ENCODE measurements at regions not wholly inside any gene's neighbourhood (a gene's known extent, or its start where the extent isn't known, plus 50 kb on each side); places are given as distances from the start of the nearest gene placed in this dataset.

DNA sequence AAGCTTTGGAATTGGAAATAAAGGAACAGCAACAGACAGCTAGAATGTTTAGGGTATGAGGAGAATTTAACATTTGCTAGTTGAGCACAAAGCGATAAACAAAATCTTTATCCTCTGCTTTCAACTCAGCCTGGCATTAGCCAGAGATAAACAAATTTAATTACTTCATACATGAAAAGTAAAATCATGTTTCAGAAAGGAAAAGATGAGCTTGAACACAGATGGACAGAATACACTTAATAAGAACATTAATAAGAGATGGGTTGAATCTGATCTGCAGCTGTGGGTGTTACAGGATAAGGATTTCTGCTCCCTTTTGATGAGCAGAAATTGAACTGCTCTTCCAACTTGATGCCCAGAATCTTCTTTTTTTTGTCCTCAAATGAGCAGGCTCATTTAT is 275.2 kb downstream of the CSNK1G3 start:
- H3K27ac Mint-ChIP-seq: no peak overlapping the region
- Histone ChIP-seq H2AFZ (ENCODE audit: insufficient read depth, low read depth, low read length, poor library complexity, severe bottlenecking) (no peak overlapping the region), H4K20me1 (ENCODE audit: control insufficient read depth, insufficient read depth, low read length, poor library complexity, severe bottlenecking) (no peaks in the 10 kb centered on the region), H3K27ac (ENCODE audit: low read length in 2 of 2) (no peak overlapping the region), H3K36me3 (replicated peaks in 1 of 2; ENCODE audit: control extremely low read depth in 1 of 2, control insufficient read depth in 1 of 2, extremely low read depth in 1 of 2, insufficient read depth in 2 of 2, low read length in 1 of 2) (no peaks in the 10 kb centered on the region), H3K4me1 (ENCODE audit: control insufficient read depth in 2 of 2, insufficient read depth in 2 of 2, low read length in 2 of 2) (no peaks in the 10 kb centered on the region), H3K4me3 (ENCODE audit: control extremely low read depth in 1 of 5, extremely low read depth in 1 of 5, insufficient read depth in 1 of 5, low read depth in 2 of 5, low read length in 4 of 5) (no peak overlapping the region), H3K4me2 (replicated peaks; ENCODE audit: low read depth, low read length, poor library complexity, severe bottlenecking) (no peak overlapping the region), H3K79me2 (ENCODE audit: control insufficient read depth, insufficient read depth, low read length) (no peaks in the 10 kb centered on the region), H3K9ac (ENCODE audit: low read length) (no peak overlapping the region), H3K27me3 (replicated peaks in 1 of 4; ENCODE audit: control extremely low read depth in 1 of 4, control insufficient read depth in 3 of 4, insufficient read depth in 4 of 4, low read length in 3 of 4) (peaks cover 0 to 5% (median 0%) of the 10 kb centered on the region in 4 experiments), H3K9me3 (ENCODE audit: control extremely low read depth in 1 of 3, control insufficient read depth in 2 of 3, insufficient read depth in 1 of 3, low read length in 2 of 3) (peaks cover 0 to 10% (median 0%) of the 10 kb centered on the region in 3 donors)
- ChIA-PET POLR2A (no interaction called here), CTCF (no interaction called here)
- peaks cover 2% of the 10 kb centered on the region for H3K27me3 Mint-ChIP-seq
- TF ChIP-seq EZH2 (IDR thresholded peaks at IDR 0.05; ENCODE audit: borderline replicate concordance, insufficient read depth, low read depth, low read length, poor library complexity, severe bottlenecking) (no peak), CTCF (IDR thresholded peaks at IDR 0.05) (no peak)
- intact Hi-C loops (cut with micrococcal nuclease): no loop called here
- no CpG with 5 or more reads among the region's 1 CpG for WGBS (ENCODE audit: insufficient coverage)
- H3K4me1 Mint-ChIP-seq: peaks cover 2% of the 10 kb centered on the region
- ATAC-seq (ENCODE audit: low read depth) (no peak), DNase-seq (no peak)
- H3K9me3 Mint-ChIP-seq (ENCODE audit: insufficient read depth): peaks cover 7% of the 10 kb centered on the region
- no peak overlapping the region for H3K4me3 Mint-ChIP-seq

- peaks cover 2% of the 10 kb centered on the region for H3K27me3 Mint-ChIP-seq
- DNase-seq (peak; percentile 15), ATAC-seq (ENCODE audit: low read depth) (no peak)
- Histone ChIP-seq H3K9ac (ENCODE audit: low read length) (no peak overlapping the region), H3K79me2 (ENCODE audit: control insufficient read depth, insufficient read depth, low read length) (no peaks in the 10 kb centered on the region), H3K27me3 (replicated peaks in 1 of 4; ENCODE audit: control extremely low read depth in 1 of 4, control insufficient read depth in 3 of 4, insufficient read depth in 4 of 4, low read length in 3 of 4) (peaks cover 0 to 5% (median 0%) of the 10 kb centered on the region in 4 experiments), H3K4me3 (ENCODE audit: control extremely low read depth in 1 of 5, extremely low read depth in 1 of 5, insufficient read depth in 1 of 5, low read depth in 2 of 5, low read length in 4 of 5) (no peak overlapping the region), H3K4me1 (ENCODE audit: control insufficient read depth in 2 of 2, insufficient read depth in 2 of 2, low read length in 2 of 2) (no peaks in the 10 kb centered on the region), H3K27ac (ENCODE audit: low read length in 2 of 2) (no peak overlapping the region), H3K36me3 (replicated peaks in 1 of 2; ENCODE audit: control extremely low read depth in 1 of 2, control insufficient read depth in 1 of 2, extremely low read depth in 1 of 2, insufficient read depth in 2 of 2, low read length in 1 of 2) (no peaks in the 10 kb centered on the region), H2AFZ (ENCODE audit: insufficient read depth, low read depth, low read length, poor library complexity, severe bottlenecking) (no peak overlapping the region), H4K20me1 (ENCODE audit: control insufficient read depth, insufficient read depth, low read length, poor library complexity, severe bottlenecking) (no peaks in the 10 kb centered on the region), H3K4me2 (replicated peaks; ENCODE audit: low read depth, low read length, poor library complexity, severe bottlenecking) (no peak overlapping the region), H3K9me3 (ENCODE audit: control extremely low read depth in 1 of 3, control insufficient read depth in 2 of 3, insufficient read depth in 1 of 3, low read length in 2 of 3) (peaks cover 0 to 10% (median 0%) of the 10 kb centered on the region in 3 donors)
- POLR2A ChIA-PET: no interaction called here
- CTCF ChIA-PET: no interaction called here
- no peak for TF ChIP-seq EZH2 (IDR thresholded peaks at IDR 0.05; ENCODE audit: borderline replicate concordance, insufficient read depth, low read depth, low read length, poor library complexity, severe bottlenecking)
- no peak for TF ChIP-seq CTCF (IDR thresholded peaks at IDR 0.05)
- no peak overlapping the region for H3K4me3 Mint-ChIP-seq
- intact Hi-C loops (cut with micrococcal nuclease): no loop called here
- WGBS (ENCODE audit: insufficient coverage): no CpG with 5 or more reads among the region's 5 CpGs
- H3K4me1 Mint-ChIP-seq: peaks cover 2% of the 10 kb centered on the region
- H3K9me3 Mint-ChIP-seq (ENCODE audit: insufficient read depth): peaks cover 7% of the 10 kb centered on the region
- H3K27ac Mint-ChIP-seq: no peak overlapping the region
Observed at GRCh38 chr5:123786411-123786810, 274.4 kb downstream of the CSNK1G3 start.
